PFSK-1 (cell line): ENCODE measurements at regions not wholly inside any gene's neighbourhood (a gene's known extent, or its start where the extent isn't known, plus 50 kb on each side); places are given as distances from the start of the nearest gene placed in this dataset.

Experiments
- FOXP2 ChIP-seq: optimal IDR thresholded peaks from 2 replicates; pipeline ENCODE3; 2011; ENCODE audit warnings: borderline replicate concordance, control low read depth, inconsistent platforms; ENCODE audit not compliant: insufficient read depth; ENCODE audit errors: extremely low read length, extremely low read depth
- POLR2AphosphoS5 ChIP-seq: IDR thresholded peaks from 2 replicates; pipeline ENCODE4 v1.6.1; 2012; ENCODE audit warnings: low read depth, mild to moderate bottlenecking, control low read depth, low read length, moderate library complexity
- SIN3A ChIP-seq: IDR thresholded peaks from 2 replicates; pipeline ENCODE4 v1.6.1; 2012; ENCODE audit warnings: mild to moderate bottlenecking, low read length, moderate library complexity, borderline replicate concordance; ENCODE audit not compliant: insufficient read depth
- TAF1 ChIP-seq: IDR thresholded peaks from 2 replicates; pipeline ENCODE4 v1.6.1; 2012; ENCODE audit warnings: low read length, control low read depth, borderline replicate concordance; ENCODE audit not compliant: insufficient read depth
- TF ChIP-seq, protein P1 (sequence below), 2 experiments: IDR thresholded peaks; 2 replicates each; pipeline versions ENCODE4 v1.6.1 to v1.8.0; 2011 to 2012; ENCODE audit warnings: low read depth in 2 of 2, low read length in 2 of 2, control low read depth in 1 of 2, inconsistent platforms in 1 of 2, mild to moderate bottlenecking in 1 of 2, moderate library complexity in 1 of 2; ENCODE audit not compliant: insufficient read depth in 1 of 2

GRCh38 chr9:120187758-120188157 is 392.2 kb downstream of the CDK5RAP2 start:
- TF ChIP-seq FOXP2: no peak
- no peak for TF ChIP-seq TAF1
- TF ChIP-seq POLR2AphosphoS5: no peak
- TF ChIP-seq, protein P1, sequence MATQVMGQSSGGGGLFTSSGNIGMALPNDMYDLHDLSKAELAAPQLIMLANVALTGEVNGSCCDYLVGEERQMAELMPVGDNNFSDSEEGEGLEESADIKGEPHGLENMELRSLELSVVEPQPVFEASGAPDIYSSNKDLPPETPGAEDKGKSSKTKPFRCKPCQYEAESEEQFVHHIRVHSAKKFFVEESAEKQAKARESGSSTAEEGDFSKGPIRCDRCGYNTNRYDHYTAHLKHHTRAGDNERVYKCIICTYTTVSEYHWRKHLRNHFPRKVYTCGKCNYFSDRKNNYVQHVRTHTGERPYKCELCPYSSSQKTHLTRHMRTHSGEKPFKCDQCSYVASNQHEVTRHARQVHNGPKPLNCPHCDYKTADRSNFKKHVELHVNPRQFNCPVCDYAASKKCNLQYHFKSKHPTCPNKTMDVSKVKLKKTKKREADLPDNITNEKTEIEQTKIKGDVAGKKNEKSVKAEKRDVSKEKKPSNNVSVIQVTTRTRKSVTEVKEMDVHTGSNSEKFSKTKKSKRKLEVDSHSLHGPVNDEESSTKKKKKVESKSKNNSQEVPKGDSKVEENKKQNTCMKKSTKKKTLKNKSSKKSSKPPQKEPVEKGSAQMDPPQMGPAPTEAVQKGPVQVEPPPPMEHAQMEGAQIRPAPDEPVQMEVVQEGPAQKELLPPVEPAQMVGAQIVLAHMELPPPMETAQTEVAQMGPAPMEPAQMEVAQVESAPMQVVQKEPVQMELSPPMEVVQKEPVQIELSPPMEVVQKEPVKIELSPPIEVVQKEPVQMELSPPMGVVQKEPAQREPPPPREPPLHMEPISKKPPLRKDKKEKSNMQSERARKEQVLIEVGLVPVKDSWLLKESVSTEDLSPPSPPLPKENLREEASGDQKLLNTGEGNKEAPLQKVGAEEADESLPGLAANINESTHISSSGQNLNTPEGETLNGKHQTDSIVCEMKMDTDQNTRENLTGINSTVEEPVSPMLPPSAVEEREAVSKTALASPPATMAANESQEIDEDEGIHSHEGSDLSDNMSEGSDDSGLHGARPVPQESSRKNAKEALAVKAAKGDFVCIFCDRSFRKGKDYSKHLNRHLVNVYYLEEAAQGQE (IDR thresholded peaks at IDR 0.05; ENCODE audit: insufficient read depth in 1 of 2, low read depth in 2 of 2, low read length in 2 of 2): no peak
- no peak for TF ChIP-seq SIN3A

DNA sequence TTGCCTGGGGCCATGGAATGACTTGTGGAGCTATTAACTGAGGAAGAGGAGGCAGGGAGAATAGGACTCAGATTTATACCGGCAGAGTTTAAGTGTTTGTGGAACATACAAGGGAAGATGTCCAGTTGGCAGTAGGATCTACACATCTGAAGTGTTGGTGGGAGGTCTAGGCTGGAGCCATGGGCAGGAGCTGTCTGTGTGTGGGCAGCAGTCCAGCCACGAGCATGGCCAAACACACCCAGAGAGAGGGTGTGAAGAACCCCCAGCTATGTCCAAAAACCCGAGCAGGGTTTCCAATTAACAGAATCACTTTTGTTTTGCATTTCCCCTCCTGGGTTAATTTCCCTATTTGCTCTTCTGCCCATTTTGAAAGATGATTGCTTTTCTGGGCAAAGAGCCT is 393.7 kb downstream of the CDK5RAP2 start:
- TF ChIP-seq POLR2AphosphoS5: no peak
- TF ChIP-seq FOXP2: no peak
- no peak for TF ChIP-seq TAF1
- TF ChIP-seq, protein P1 (IDR thresholded peaks at IDR 0.05; ENCODE audit: insufficient read depth in 1 of 2, low read depth in 2 of 2, low read length in 2 of 2): no peak
- TF ChIP-seq SIN3A: no peak

DNA sequence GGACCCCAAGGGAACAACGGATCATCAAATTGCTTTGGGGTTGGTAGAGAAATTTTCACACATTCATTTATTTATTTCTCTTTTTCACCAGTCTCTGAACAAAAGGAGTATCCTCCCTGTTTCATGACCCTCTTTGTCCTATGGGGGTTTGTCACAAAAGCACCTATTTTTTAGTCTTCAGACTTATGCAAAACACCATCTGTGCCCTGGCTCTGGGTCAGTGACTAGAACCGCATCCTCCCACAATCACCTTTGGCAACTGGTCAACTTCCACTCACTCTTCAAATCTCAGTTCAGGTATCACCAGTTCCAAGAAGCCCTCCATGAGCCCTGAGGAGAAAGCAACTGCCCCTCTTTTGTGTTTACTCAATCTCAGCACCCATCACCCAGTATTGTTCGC is 395.7 kb downstream of the CDK5RAP2 start:
- TF ChIP-seq FOXP2 (no peak), TAF1 (no peak), POLR2AphosphoS5 (no peak), SIN3A (no peak)
- TF ChIP-seq, protein P1 (IDR thresholded peaks at IDR 0.05; ENCODE audit: insufficient read depth in 1 of 2, low read depth in 2 of 2, low read length in 2 of 2): no peak

DNA sequence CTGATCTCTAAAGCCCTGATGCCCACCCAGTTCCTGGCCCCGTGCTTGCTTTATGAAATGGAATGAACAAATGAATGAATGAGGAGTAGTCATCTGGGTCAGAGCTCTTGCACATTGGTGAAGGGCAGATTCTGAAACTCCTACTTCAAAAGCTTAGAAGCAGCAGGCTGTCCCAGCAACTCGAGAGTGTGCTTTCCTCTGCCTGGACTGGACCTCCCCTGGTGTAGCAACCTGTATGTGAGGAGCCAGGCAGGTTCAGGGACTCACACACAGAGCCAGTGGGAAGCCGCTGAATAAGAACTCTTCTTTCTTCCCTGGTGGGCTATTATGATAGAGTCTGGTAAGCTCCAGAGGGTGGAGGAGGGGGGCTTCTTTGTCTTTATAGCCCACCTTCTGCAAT is 396.4 kb downstream of the CDK5RAP2 start:
- no peak for TF ChIP-seq TAF1
- TF ChIP-seq SIN3A: no peak
- TF ChIP-seq, protein P1 (IDR thresholded peaks at IDR 0.05; ENCODE audit: insufficient read depth in 1 of 2, low read depth in 2 of 2, low read length in 2 of 2): no peak
- TF ChIP-seq FOXP2: no peak
- TF ChIP-seq POLR2AphosphoS5: no peak

- TF ChIP-seq, protein P1 (IDR thresholded peaks at IDR 0.05; ENCODE audit: insufficient read depth in 1 of 2, low read depth in 2 of 2, low read length in 2 of 2): no peak
- no peak for TF ChIP-seq FOXP2
- no peak for TF ChIP-seq SIN3A
- TF ChIP-seq TAF1: no peak
- TF ChIP-seq POLR2AphosphoS5: no peak
These were observed 398.0 kb downstream of the CDK5RAP2 start for GRCh38 chr9:120182011-120182410.
